HG02973 (cell line): ENCODE measurements at regions not wholly inside any gene's neighbourhood (a gene's known extent, or its start where the extent isn't known, plus 50 kb on each side); places are given as distances from the start of the nearest gene placed in this dataset.
"Not testable (repeated sequence)": the region's sequence is repeated elsewhere in the genome, so short reads cannot be mapped to it uniquely, and the experiment has no call there.

Experiments used
- ATAC-seq: cut with Tn5 transposase; IDR thresholded peaks from one replicate; pipeline ENCODE4 v1.9.1; 2021; ENCODE audit warnings: moderate library complexity; ENCODE audit not compliant: unreplicated experiment

- ATAC-seq, result peak; percentile 69
Measured at GRCh38 chr18:73688851-73689711, 458.6 kb downstream of the FBXO15 start.

DNA sequence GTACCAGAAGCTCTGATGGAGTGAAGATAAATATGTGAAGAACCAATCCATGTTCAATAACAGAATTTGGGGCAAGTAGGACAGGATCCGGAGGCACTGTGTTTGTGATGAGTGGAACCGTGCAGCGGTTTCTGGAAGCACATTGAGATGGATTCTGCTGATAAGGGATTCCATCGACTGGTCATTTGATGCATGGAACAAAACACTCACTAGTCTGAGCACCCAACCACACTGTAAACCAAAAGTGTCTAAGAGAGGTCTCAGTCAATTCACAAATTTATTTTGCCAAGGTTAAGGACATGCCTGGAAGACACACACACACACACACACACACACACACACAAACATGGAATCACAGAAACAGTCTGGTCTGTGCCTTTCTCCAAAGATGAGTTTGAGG is 459.5 kb downstream of the FBXO15 start:
- ATAC-seq, result no peak

DNA sequence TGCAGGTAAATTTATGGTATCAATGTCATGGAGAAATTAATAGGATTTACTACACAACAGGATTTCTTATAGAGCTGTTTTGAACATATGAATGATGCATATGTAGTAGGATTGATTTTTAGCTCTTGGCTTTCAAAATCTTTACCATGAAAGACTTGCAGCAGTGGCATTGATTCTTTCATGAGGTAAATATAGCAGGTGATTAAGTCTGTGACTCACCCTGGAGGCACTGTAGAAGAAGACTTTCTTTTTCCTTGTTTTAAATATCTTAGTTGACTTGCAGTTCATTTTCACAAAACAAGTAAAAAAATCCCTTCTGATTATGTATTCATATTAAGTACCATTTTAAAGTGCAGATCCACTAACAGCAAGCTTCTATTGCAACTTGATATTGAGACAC is 463.0 kb downstream of the FBXO15 start:
- ATAC-seq, result no peak

- no peak for ATAC-seq
Measured at GRCh38 chr18:73683409-73684238, 464.0 kb downstream of the FBXO15 start.

DNA sequence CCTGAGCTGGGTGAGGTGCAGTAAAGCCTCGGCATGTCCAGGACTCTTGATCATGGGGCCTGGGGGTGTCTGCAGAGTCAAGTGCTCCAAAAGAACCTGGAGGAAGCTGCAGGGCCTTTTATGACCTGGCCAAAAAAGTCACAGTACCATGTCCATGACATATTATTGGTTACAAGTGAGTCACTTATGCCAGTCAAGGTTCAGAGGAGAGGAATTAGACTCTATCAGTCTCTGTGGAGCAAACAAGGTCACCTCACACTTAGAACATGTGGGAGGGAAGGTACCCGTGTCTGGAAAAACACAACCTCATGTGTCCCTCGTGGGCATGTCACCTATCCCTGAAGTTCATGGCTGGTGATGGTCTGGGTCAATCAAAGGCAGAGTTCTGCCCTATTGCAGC is 465.7 kb downstream of the FBXO15 start:
- no peak for ATAC-seq

- ATAC-seq, result no peak
Measured at GRCh38 chr18:73681398-73681797, 466.2 kb downstream of the FBXO15 start.

DNA sequence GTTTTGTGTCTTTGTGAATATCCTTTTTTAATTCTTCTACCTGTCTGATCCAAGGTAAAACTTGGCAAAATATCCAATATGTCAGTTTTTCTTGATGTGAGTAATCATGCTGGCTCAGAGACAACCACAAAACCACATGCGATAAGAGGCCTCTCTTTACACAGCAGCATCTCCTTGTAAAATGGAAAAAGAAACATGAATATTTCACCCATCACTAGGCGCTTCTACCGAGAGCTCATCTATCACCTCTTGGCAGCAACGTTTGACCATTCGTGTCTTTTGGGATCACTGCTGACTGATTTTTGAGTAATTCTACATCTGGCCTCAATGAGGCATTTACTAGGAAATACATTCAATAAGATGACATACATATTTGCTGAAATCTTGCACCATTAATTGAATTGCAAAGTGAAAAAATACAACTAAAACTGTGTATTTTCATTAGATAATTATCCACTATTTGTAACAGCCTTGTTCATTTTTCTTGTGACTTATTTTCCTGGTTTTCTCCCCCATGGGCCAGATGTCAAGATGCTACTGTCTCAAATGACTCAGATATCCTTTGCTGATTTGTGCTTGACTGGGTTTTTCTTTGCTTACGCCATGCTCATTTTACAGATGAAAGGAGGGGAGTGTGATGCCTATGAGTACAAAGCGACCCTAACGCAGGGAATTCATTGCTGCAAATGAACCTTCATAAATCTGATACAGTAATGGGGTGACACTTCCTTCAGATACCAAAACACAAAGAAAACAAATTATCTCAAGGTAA is 467.5 kb downstream of the FBXO15 start:
- no peak for ATAC-seq

DNA sequence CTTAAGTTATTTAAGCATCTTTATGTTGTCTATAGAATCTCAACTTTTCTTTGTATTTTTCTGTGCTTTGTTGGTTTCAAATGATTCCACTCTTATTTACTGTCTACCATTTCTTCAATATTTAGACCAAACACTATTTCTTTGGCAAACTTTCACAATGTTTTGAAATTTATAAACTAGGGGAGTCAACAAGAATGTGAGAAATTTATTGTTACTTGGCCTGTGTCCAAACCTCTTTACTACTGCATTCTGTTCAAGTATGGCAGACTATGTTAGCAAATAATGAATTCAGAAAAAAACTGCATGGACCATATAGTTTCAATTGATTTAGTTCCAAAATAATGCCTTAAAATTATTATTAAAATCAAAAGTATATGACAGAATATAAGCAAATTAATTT is 470.2 kb downstream of the FBXO15 start:
- no peak for ATAC-seq

- no peak for ATAC-seq
Measured at GRCh38 chr18:73674125-73674865, 473.3 kb downstream of the FBXO15 start.

DNA sequence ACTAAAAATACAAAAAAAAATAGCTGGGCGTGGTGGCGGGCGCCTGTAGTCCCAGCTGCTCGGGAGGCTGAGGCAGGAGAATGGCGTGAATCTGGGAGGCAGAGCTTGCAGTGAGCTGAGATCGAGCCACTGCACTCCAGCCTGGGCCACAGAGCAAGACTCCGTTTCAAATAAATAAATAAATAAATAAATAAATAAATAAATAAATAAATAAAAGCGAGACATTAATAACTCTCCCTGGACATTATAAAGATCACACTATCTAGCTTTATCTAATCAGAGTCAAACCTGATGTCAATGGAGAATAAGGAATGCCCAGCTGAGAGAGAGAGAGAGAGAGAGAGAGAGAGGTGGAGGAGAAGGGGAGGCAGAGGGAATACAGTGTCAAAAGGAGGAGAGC is 476.2 kb downstream of the FBXO15 start:
- not testable (repeated sequence) for ATAC-seq

- ATAC-seq, result no peak
Measured at GRCh38 chr18:73670524-73670923, 477.1 kb downstream of the FBXO15 start.

- no peak for ATAC-seq
Measured at GRCh38 chr18:73670039-73670438, 477.6 kb downstream of the FBXO15 start.

DNA sequence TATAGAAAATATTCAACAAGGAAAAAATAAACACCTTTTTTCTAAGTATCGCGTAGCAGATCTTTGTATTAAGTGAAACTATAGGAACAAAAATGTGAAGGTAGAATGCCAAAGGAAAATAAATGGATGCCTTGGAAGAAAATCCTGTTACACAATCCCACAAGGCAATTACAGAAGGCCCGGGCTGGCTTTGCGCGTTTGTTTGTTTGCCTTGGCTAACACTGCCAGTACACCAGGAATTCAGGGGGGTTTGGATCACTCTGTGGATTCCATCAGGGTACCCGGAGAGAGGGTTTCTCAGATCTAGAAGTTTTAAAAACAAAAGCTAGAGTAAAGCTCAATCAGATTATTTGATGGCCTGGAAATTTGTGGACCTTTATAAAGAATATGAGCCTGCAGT is 478.3 kb downstream of the FBXO15 start:
- no peak for ATAC-seq

DNA sequence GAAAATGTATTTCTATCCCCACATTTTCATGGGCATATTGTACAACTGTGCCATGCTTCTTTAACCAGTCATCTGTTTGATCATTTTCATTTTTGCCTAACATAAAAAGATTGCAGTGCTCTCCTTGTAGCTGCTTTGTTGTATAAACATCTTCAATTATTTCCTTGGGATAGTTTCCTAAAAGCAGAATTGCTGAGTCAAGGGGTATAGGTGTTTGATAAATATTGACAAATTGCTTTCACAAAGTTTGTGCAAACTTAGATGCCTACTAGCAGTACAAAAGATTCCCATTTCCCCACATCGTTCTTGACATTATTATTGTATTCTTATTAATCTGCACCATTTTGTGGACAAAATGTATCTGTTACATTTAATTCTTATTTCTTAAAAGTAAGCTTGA is 479.6 kb downstream of the FBXO15 start:
- ATAC-seq, result no peak

DNA sequence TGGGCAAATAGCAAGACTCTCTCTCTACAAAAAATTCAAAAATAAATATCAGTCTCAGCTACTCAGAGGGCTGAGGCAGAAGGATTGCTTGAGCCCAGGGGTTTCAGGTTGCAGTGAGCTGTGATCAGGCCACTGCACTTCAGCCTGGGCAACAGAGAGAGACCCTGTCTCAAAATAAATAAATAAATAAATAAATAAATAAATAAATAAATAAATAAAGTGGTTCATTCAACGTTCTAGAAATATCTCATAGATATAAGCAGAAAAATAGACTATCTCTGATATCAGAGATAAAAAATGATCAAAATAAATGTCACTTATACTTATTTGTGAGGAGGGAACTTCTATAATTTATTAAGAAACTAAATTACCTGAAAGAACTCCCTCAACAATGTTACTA is 480.9 kb downstream of the FBXO15 start:
- ATAC-seq, result no peak

GRCh38 chr18:73664896-73665295 is 482.7 kb downstream of the FBXO15 start:
- no peak for ATAC-seq

DNA sequence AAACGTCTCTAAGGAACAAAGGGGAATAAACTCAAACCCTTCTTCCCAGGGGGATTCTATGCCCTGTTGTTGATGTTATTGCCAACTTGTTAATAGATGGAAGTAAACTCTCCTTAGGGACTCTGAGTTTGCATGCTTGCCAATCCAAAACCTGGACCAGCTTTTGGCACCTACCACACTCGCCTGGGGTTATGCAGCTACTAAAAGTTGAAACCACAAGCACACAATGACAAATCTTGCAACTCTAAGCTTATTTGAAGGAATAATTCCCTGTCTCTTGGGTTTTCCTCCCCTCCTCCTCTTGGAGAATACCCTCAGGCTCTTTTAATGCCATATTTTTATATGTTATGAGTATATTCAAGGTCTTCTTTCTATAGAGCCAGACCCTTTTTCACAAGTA is 484.1 kb downstream of the FBXO15 start:
- ATAC-seq, result no peak

GRCh38 chr18:73662421-73662820 is 485.2 kb downstream of the FBXO15 start:
- no peak for ATAC-seq

- ATAC-seq, result no peak
Measured at GRCh38 chr18:73660931-73661856, 486.4 kb downstream of the FBXO15 start.

- ATAC-seq, result no peak
Measured at GRCh38 chr18:73656691-73657090, 490.9 kb downstream of the FBXO15 start.
